T-cell (primary cell): ENCODE measurements at regions not wholly inside any gene's neighbourhood (a gene's known extent, or its start where the extent isn't known, plus 50 kb on each side); places are given as distances from the start of the nearest gene placed in this dataset.

Experiments
- ATAC-seq, 4 experiments: fragments of 200-7000 bp in 3 of 4; fragments of 150-1000 bp in 1 of 4; cut with Tn5 transposase; replicated peaks in 1 of 4; 1 replicate in 3 of 4; 2 replicates in 1 of 4; pipeline ENCODE4 v1.10.0; 2021; ENCODE audit warnings: moderate library complexity in 3 of 4, mild to moderate bottlenecking in 2 of 4, moderate number of reproducible peaks in 1 of 4
- CTCF ChIA-PET, 2 donors: fragments of 300-600 bp; sonication (Branson Sonifier 250); formaldehyde crosslinking; loops; one replicate each; lab custom pipeline; 2022; ENCODE audit warnings: antibody characterized with exemption in 2 of 2; lab: Charles Lee
- POLR2A ChIA-PET, 2 donors: fragments of 300-600 bp; sonication (Branson Sonifier 250); formaldehyde crosslinking; loops; one replicate each; lab custom pipeline; 2022; ENCODE audit warnings: antibody characterized with exemption in 2 of 2; lab: Charles Lee
- DNase-seq, 35 experiments: peaks; one replicate each; pipeline versions ENCODE4 v3.0.0 to v3.0.0-alpha.2; 2013 to 2023
- H3K27ac ChIP-seq: one replicate; pipeline ENCODE4 v1.5.1; 2013; ENCODE audit warnings: low read length
- H3K27me3 ChIP-seq, 2 experiments: replicated peaks in 1 of 2; 1 replicate in 1 of 2; 2 replicates in 1 of 2; pipeline versions ENCODE4 v1.6.1 to v1.7.0; 2013; ENCODE audit warnings: low read length in 1 of 2, mixed read lengths in 1 of 2; ENCODE audit not compliant: control insufficient read depth in 2 of 2, insufficient read depth in 2 of 2; ENCODE audit errors: extremely low read depth in 1 of 2
- H3K36me3 ChIP-seq, 2 donors: 1 replicate in 1 of 2; 2 replicates in 1 of 2; pipeline versions ENCODE4 v1.6.1 to v1.7.0; 2013; ENCODE audit warnings: low read length in 1 of 2; ENCODE audit not compliant: control insufficient read depth in 2 of 2, insufficient read depth in 1 of 2; ENCODE audit errors: extremely low read depth in 1 of 2
- H3K4me1 ChIP-seq, 2 experiments: 1 replicate in 1 of 2; 2 replicates in 1 of 2; pipeline versions ENCODE4 v1.6.1 to v1.7.0; 2013; ENCODE audit warnings: low read length in 2 of 2, mixed read lengths in 1 of 2; ENCODE audit not compliant: insufficient read depth in 2 of 2, control insufficient read depth in 1 of 2; ENCODE audit errors: extremely low read depth in 1 of 2
- H3K4me3 ChIP-seq, 2 donors: 1 replicate in 1 of 2; 2 replicates in 1 of 2; pipeline versions ENCODE4 v1.5.1 to v1.7.0; 2013; ENCODE audit warnings: mild to moderate bottlenecking in 2 of 2, low read length in 1 of 2, moderate library complexity in 1 of 2; ENCODE audit not compliant: control insufficient read depth in 1 of 2; ENCODE audit errors: extremely low read depth in 1 of 2
- H3K9me3 ChIP-seq: 2 replicates; pipeline ENCODE4 v1.7.0; 2013
- H3K27ac Mint-ChIP-seq, 2 donors: one replicate each; pipeline ENCODE4 v1.8.0; 2020 to 2021; ENCODE audit warnings: mild to moderate bottlenecking in 2 of 2, mixed read lengths in 2 of 2
- H3K27me3 Mint-ChIP-seq, 2 donors: one replicate each; pipeline ENCODE4 v1.8.0; 2021 to 2022; ENCODE audit warnings: mixed read lengths in 2 of 2
- H3K36me3 Mint-ChIP-seq: one replicate; pipeline ENCODE4 v1.8.0; 2021; ENCODE audit warnings: mixed read lengths
- H3K4me1 Mint-ChIP-seq, 3 donors: one replicate each; pipeline ENCODE4 v1.8.0; 2020 to 2022; ENCODE audit warnings: mixed read lengths in 3 of 3, mild to moderate bottlenecking in 1 of 3
- H3K4me3 Mint-ChIP-seq, 3 donors: one replicate each; pipeline ENCODE4 v1.8.0; 2020 to 2022; ENCODE audit warnings: mild to moderate bottlenecking in 3 of 3, mixed read lengths in 3 of 3, moderate library complexity in 3 of 3
- H3K9me3 Mint-ChIP-seq, 3 donors: one replicate each; pipeline ENCODE4 v1.8.0; 2020 to 2022; ENCODE audit warnings: mixed read lengths in 3 of 3
- WGBS: methylation state at CpG from one replicate; pipeline ENCODE4 v1.1.5; 2013; ENCODE audit warnings: missing lambda C conversion rate; ENCODE audit not compliant: insufficient coverage; 5-methylcytosine and 5-hydroxymethylcytosine counted together

DNA sequence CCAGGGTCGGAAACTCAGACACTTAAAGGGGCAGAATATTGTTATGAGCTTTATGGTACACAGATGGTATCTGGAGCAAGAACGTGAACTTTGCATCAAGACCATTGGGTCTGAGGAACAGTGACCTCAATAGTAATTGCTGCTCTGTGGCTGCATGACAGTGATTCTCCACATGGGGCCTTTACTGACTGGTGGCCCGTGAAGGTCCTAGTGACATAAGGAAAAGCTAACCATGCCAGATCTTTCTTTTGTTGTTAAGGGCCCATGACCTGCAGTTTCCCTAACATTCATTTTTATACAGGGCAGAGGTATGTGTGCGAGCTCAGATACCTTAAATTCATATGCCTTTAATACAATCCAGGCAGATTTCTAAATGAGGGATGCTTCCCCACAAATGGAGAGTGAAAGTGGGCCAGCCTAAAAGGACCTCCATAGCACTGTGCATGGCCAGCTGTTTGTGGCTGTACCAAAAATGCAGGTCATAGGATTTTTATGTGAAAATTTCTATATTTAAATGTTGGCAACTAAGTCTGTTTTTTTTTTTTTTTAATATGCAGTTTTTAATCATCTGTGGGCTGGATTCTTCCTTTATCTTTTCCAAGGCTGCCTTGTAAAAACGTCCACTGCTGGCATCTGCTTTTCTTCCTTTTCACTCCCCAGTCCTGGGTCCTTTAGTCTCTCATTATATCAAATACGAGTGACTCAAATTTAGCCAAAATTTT, 188.0 kb upstream of the IL12A start:
- Histone ChIP-seq H3K4me3 (no peak overlapping the region), H3K9me3 (no peaks in the 10 kb centered on the region), H3K4me1 (no peaks in the 10 kb centered on the region), H3K27ac (no peak overlapping the region), H3K36me3 (no peaks in the 10 kb centered on the region), H3K27me3 (peaks cover 0 to 3% of the 10 kb centered on the region in 2 experiments)
- H3K4me1 Mint-ChIP-seq, result no peaks in the 10 kb centered on the region
- ATAC-seq, result no peak
- H3K36me3 Mint-ChIP-seq, result no peaks in the 10 kb centered on the region
- CTCF ChIA-PET, result interaction anchor here in 1 of 2 donors (0.6 kb wide), 1 partner anchor 60 kb away, joined by 10 read pairs; no protein-coding TSS in a partner anchor
- POLR2A ChIA-PET, result no interaction called here
- H3K9me3 Mint-ChIP-seq, result no peaks in the 10 kb centered on the region
- peaks cover 0 to 7% of the 10 kb centered on the region in 2 donors for H3K27me3 Mint-ChIP-seq
- H3K27ac Mint-ChIP-seq, result no peak overlapping the region
- no peak overlapping the region for H3K4me3 Mint-ChIP-seq
- WGBS, result 100% methylated on average over 1 of the region's 6 CpGs
- DNase-seq, result no peak

- DNase-seq (no peak), ATAC-seq (no peak)
- no peak overlapping the region for H3K27ac ChIP-seq
- Mint-ChIP-seq H3K27me3 (peaks cover 5 to 7% of the 10 kb centered on the region in 2 donors), H3K4me3 (no peak overlapping the region), H3K36me3 (no peaks in the 10 kb centered on the region), H3K9me3 (no peaks in the 10 kb centered on the region), H3K27ac (no peak overlapping the region), H3K4me1 (no peaks in the 10 kb centered on the region)
- H3K4me1 ChIP-seq, result no peaks in the 10 kb centered on the region
- CTCF ChIA-PET, result no interaction called here
- POLR2A ChIA-PET, result no interaction called here
- H3K27me3 ChIP-seq, result peaks cover 0 to 3% of the 10 kb centered on the region in 2 experiments
- no peak overlapping the region for H3K4me3 ChIP-seq
- WGBS, result no CpG with 5 or more reads among the region's 2 CpGs
- H3K9me3 ChIP-seq, result no peaks in the 10 kb centered on the region
- H3K36me3 ChIP-seq, result no peaks in the 10 kb centered on the region
These were observed 185.8 kb upstream of the IL12A start for GRCh38 chr3:159802864-159803263.

- Histone ChIP-seq H3K9me3 (no peaks in the 10 kb centered on the region), H3K36me3 (no peaks in the 10 kb centered on the region), H3K27ac (no peak overlapping the region), H3K4me1 (no peaks in the 10 kb centered on the region), H3K27me3 (peaks cover 0 to 3% of the 10 kb centered on the region in 2 experiments), H3K4me3 (no peak overlapping the region)
- Mint-ChIP-seq H3K27me3 (peaks cover 5 to 6% of the 10 kb centered on the region in 2 donors), H3K36me3 (no peaks in the 10 kb centered on the region), H3K27ac (no peak overlapping the region), H3K9me3 (no peaks in the 10 kb centered on the region), H3K4me1 (no peaks in the 10 kb centered on the region), H3K4me3 (no peak overlapping the region)
- ChIA-PET POLR2A (no interaction called here), CTCF (no interaction called here)
- DNase-seq (no peak), ATAC-seq (no peak)
- WGBS, result no CpG with 5 or more reads among the region's 3 CpGs
These were observed 185.2 kb upstream of the IL12A start for GRCh38 chr3:159803459-159803858.

GRCh38 chr3:159804726-159805410, 183.8 kb upstream of the IL12A start:
- Histone ChIP-seq H3K27me3 (peaks cover 0 to 3% of the 10 kb centered on the region in 2 experiments), H3K36me3 (no peaks in the 10 kb centered on the region), H3K27ac (no peak overlapping the region), H3K4me1 (no peaks in the 10 kb centered on the region), H3K4me3 (no peak overlapping the region), H3K9me3 (no peaks in the 10 kb centered on the region)
- Mint-ChIP-seq H3K4me1 (no peaks in the 10 kb centered on the region), H3K36me3 (no peaks in the 10 kb centered on the region), H3K27ac (no peak overlapping the region), H3K4me3 (no peak overlapping the region), H3K9me3 (no peaks in the 10 kb centered on the region), H3K27me3 (peaks cover 3 to 5% of the 10 kb centered on the region in 2 donors)
- POLR2A ChIA-PET, result interaction anchor here in 1 of 2 donors (0.7 kb wide), 1 partner anchor 18 kb away, joined by 8 read pairs; no protein-coding TSS in a partner anchor
- ATAC-seq (peak in 1 of 4 experiments; percentile 20), DNase-seq (peak in 3 of 35 experiments; percentile 3 to 17 (median 7))
- CTCF ChIA-PET, result interaction anchor here (0.7 to 0.9 kb wide), 2 partner anchors 730 to 1010 kb away, joined by 4 to 5 read pairs; no protein-coding TSS in a partner anchor
- WGBS, result no CpG with 5 or more reads among the region's 5 CpGs

DNA sequence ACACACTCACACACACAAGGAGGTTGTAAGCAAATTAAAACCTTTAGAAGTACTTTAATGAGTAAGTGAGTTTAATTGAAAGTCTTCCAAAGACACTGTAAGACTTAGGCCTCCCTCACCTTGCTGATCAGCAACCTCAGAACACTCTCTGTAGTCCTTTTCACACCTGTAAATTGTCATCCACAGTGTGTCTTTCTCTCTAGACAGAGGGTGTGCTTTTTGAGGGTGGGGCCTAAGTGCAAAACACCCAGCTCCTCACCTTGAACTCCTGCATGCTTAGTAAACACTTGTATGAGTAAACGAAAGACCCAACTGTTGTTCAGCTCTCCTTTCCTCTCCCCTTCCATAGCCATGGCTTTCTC, 183.2 kb upstream of the IL12A start:
- no peaks in the 10 kb centered on the region for H3K36me3 Mint-ChIP-seq
- CTCF ChIA-PET, result interaction anchor here (0.7 to 0.9 kb wide), 2 partner anchors 731 to 1010 kb away, joined by 4 to 5 read pairs; no protein-coding TSS in a partner anchor
- H3K4me1 Mint-ChIP-seq, result no peaks in the 10 kb centered on the region
- no peak overlapping the region for H3K4me3 Mint-ChIP-seq
- Histone ChIP-seq H3K27ac (no peak overlapping the region), H3K27me3 (peaks cover 0 to 3% of the 10 kb centered on the region in 2 experiments), H3K9me3 (no peaks in the 10 kb centered on the region), H3K4me1 (no peaks in the 10 kb centered on the region), H3K4me3 (no peak overlapping the region), H3K36me3 (no peaks in the 10 kb centered on the region)
- peaks cover 0 to 7% of the 10 kb centered on the region in 2 donors for H3K27me3 Mint-ChIP-seq
- no peak overlapping the region for H3K27ac Mint-ChIP-seq
- H3K9me3 Mint-ChIP-seq, result no peaks in the 10 kb centered on the region
- POLR2A ChIA-PET, result interaction anchor here in 1 of 2 donors (0.7 kb wide), 1 partner anchor 17 kb away, joined by 8 read pairs; no protein-coding TSS in a partner anchor
- no peak for DNase-seq
- no CpG with 5 or more reads among the region's 1 CpG for WGBS
- no peak for ATAC-seq

DNA sequence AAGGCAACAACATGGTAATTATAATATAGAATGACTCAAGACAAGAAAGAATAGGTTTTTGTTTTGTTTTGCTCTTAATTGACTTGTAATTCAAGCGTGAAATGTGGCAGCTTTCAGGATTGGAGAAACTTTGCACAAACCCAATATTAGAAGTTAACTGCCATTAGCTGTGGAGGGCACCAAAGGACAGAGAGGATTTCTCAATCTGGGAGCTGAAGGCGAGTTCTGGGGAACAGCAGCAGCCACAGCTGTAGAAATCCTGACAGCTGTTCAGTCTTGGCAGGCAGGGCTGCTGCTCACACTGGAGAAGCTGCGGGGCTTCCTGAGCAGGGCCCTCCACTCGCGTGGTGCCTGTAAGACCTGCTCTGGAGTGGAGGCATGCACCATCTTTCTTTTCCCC, 182.2 kb upstream of the IL12A start:
- no peaks in the 10 kb centered on the region for H3K4me1 ChIP-seq
- no peak overlapping the region for H3K4me3 ChIP-seq
- H3K9me3 Mint-ChIP-seq, result no peaks in the 10 kb centered on the region
- DNase-seq (no peak), ATAC-seq (no peak)
- peaks cover 0 to 3% of the 10 kb centered on the region in 2 experiments for H3K27me3 ChIP-seq
- H3K27me3 Mint-ChIP-seq, result peaks cover 0 to 9% of the 10 kb centered on the region in 2 donors
- no peak overlapping the region for H3K27ac Mint-ChIP-seq
- ChIA-PET POLR2A (no interaction called here), CTCF (interaction anchor here in 1 of 2 donors (0.5 kb wide), 1 partner anchor 1127 kb away, joined by 3 read pairs; no protein-coding TSS in a partner anchor)
- H3K27ac ChIP-seq, result no peak overlapping the region
- H3K4me1 Mint-ChIP-seq, result no peaks in the 10 kb centered on the region
- H3K4me3 Mint-ChIP-seq, result no peak overlapping the region
- no peaks in the 10 kb centered on the region for H3K9me3 ChIP-seq
- no peaks in the 10 kb centered on the region for H3K36me3 ChIP-seq
- WGBS, result 62% methylated on average over 2 of the region's 5 CpGs
- no peaks in the 10 kb centered on the region for H3K36me3 Mint-ChIP-seq
